ENCODE measurements at regions not wholly inside any gene's neighbourhood (a gene's known extent, or its start where the extent isn't known, plus 50 kb on each side); places are given as distances from the start of the nearest gene placed in this dataset.

DNA sequence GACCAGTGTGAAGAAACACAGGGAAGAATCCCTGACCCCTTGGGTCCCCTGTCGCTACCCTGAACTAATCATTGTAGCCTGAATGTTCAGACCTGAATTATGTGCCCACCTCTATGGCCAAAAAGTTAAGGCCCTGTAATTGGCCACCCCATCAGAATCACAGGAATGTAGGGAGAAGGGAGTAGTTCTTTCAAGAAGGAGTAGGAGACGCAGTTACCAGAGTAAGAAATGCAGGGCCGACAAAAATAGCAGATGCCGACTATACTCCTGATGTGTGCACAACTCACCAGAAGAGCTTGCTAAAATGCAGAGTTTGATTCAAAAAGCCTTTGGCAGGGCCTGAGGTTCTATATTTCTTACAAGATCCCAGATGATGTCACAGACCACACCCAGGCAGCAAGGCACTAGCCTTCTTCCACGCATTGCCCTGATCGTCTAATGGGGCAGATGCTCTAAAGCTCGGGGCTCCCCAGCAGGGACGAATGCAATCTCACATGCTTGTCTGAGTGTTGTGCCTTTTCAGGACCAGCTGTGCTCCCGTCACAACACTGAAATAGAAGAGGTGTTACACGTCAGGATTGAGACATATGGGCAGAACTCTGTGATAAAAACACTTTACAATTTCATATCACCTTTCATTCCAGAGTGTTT is 161.0 kb upstream of the FAM241A start:
- intact Hi-C loops (cut with DNase I), result no loop called here
- no peaks in the 10 kb centered on the region for H3K36me3 ChIP-seq
- no peaks in the 10 kb centered on the region for H3K4me1 ChIP-seq
- DNase-seq (ENCODE audit: low spot score in 2 of 2), result no peak
- TF ChIP-seq, protein P1, sequence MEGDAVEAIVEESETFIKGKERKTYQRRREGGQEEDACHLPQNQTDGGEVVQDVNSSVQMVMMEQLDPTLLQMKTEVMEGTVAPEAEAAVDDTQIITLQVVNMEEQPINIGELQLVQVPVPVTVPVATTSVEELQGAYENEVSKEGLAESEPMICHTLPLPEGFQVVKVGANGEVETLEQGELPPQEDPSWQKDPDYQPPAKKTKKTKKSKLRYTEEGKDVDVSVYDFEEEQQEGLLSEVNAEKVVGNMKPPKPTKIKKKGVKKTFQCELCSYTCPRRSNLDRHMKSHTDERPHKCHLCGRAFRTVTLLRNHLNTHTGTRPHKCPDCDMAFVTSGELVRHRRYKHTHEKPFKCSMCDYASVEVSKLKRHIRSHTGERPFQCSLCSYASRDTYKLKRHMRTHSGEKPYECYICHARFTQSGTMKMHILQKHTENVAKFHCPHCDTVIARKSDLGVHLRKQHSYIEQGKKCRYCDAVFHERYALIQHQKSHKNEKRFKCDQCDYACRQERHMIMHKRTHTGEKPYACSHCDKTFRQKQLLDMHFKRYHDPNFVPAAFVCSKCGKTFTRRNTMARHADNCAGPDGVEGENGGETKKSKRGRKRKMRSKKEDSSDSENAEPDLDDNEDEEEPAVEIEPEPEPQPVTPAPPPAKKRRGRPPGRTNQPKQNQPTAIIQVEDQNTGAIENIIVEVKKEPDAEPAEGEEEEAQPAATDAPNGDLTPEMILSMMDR (IDR thresholded peaks at IDR 0.05), result no peak
- H3K27ac ChIP-seq, result no peak overlapping the region
- no peaks in the 10 kb centered on the region for H3K27me3 ChIP-seq
- no peaks in the 10 kb centered on the region for H3K9me3 ChIP-seq
- H3K4me3 ChIP-seq, result no peak overlapping the region

DNA sequence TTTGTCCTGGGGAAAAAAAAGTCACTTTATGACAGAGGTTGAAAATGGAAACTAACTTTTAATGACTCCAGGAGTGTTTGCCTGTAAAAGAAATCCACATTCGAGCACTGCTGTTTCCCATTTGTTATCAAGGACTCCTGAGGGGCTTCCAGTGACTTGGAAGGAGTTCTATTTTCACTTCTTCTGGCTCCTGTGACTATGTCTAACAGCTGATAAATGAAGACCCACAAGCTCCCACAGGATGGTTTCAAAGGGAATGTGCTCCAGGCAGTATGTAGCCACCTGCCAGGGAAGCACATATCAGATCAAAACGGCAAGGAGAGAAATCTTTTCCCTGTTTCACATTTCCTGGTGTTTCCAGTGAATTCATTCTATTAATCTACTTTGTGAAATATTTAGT is 159.8 kb upstream of the FAM241A start:
- H3K27ac ChIP-seq, result no peak overlapping the region
- TF ChIP-seq, protein P1 (IDR thresholded peaks at IDR 0.05), result no peak

DNA sequence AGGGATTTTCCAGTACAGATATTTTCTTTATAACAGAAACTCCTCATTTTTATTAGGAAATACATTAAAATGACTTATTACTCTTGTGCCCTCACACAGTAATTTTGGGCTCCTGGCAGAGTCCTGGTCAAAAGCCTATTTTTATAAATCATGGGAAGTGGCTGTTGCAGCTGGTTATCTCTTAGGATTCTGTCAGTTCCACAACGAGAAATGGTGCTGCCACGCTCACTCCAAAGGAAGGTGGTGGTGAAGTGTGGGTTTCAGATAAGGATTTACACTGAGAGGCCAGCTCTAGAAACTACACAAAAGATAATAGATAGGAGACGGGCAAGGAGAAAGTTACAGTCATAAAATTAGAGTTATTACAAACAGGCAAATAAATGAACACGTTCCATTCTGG is 159.2 kb upstream of the FAM241A start:
- no peaks in the 10 kb centered on the region for H3K36me3 ChIP-seq
- no peak overlapping the region for H3K27ac ChIP-seq
- H3K4me1 ChIP-seq, result no peaks in the 10 kb centered on the region
- no peaks in the 10 kb centered on the region for H3K27me3 ChIP-seq
- no peak overlapping the region for H3K4me3 ChIP-seq
- TF ChIP-seq, protein P1 (IDR thresholded peaks at IDR 0.05), result no peak
- H3K9me3 ChIP-seq, result no peaks in the 10 kb centered on the region
- intact Hi-C loops (cut with DNase I), result no loop called here
- no peak for DNase-seq (ENCODE audit: low spot score in 2 of 2)

More for the DNA sequence above, 159.8 kb upstream of the FAM241A start:
- H3K9me3 ChIP-seq, result no peaks in the 10 kb centered on the region
- H3K4me1 ChIP-seq, result no peaks in the 10 kb centered on the region
- H3K36me3 ChIP-seq, result no peaks in the 10 kb centered on the region
- no peak for DNase-seq (ENCODE audit: low spot score in 2 of 2)
- H3K27me3 ChIP-seq, result no peaks in the 10 kb centered on the region
- no peak overlapping the region for H3K4me3 ChIP-seq
- intact Hi-C loops (cut with DNase I), result no loop called here

DNA sequence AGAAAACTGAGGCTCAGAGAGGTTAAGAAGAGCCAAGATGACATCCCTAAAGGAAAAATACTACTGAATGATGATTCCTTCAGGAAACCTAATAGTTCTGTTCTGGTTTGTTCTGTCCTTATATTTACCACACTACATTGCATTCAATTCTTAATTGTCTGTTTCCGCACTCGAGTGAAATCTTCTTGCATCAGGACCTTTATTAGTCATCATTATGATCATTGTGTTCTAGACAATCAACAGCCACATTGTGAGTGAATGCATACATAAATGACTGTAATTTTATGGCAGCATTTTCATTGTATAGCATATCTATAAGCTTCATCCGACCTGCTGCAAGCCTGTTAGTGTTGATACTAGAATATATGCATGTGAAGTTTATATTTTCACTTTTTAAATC is 156.7 kb upstream of the FAM241A start:
- H3K9me3 ChIP-seq, result no peaks in the 10 kb centered on the region
- H3K27me3 ChIP-seq, result no peaks in the 10 kb centered on the region
- intact Hi-C loops (cut with DNase I), result no loop called here
- TF ChIP-seq, protein P1 (IDR thresholded peaks at IDR 0.05), result no peak
- DNase-seq (ENCODE audit: low spot score in 2 of 2), result no peak
- no peak overlapping the region for H3K4me3 ChIP-seq
- H3K36me3 ChIP-seq, result no peaks in the 10 kb centered on the region
- H3K4me1 ChIP-seq, result no peaks in the 10 kb centered on the region
- no peak overlapping the region for H3K27ac ChIP-seq

DNA sequence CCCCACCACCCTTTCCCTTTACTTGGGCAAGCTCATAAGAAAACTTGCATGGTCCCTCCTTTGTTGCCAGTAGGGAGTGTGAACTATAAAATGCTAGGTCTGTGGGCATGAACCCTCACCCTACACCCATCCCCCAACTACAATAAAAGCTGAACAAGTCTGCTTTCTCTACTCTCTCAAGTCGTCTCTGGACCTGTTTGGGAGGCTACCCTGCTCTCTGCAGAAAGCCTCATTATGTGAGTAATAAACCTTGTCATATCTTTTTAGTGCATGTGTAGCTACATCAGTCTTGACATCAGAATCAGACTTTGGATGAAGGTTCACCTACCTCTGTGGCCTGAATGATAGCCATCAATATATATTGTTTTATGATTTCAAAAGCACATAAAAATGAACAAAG is 155.4 kb upstream of the FAM241A start:
- no peak for DNase-seq (ENCODE audit: low spot score in 2 of 2)
- Histone ChIP-seq H3K27ac (no peak overlapping the region), H3K4me3 (no peak overlapping the region), H3K4me1 (no peaks in the 10 kb centered on the region), H3K9me3 (no peaks in the 10 kb centered on the region), H3K36me3 (no peaks in the 10 kb centered on the region), H3K27me3 (no peaks in the 10 kb centered on the region)
- TF ChIP-seq, protein P1 (IDR thresholded peaks at IDR 0.05), result no peak
- intact Hi-C loops (cut with DNase I), result no loop called here

DNA sequence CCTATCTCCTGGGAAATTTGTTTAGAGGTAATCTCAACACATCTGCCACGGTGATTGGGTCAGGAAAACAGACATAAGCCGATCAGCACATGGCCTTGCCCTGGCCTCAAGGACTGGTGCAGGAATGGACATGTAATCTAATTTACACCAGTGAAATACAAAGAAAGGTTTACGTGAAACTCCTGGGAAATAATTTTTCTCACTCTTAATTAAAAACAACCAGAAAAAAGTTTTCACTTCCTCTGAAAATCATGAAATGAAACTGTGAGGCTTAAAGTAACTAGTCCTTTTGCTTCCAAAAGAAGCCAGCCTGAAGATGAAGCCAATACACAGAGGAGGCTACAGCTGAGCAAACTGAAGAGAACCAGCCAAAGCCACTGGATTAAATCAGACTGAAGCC is 154.1 kb upstream of the FAM241A start:
- no peak for DNase-seq (ENCODE audit: low spot score in 2 of 2)

More for the DNA sequence above, 154.1 kb upstream of the FAM241A start:
- TF ChIP-seq, protein P1 (IDR thresholded peaks at IDR 0.05), result no peak
- Histone ChIP-seq H3K27ac (no peak overlapping the region), H3K4me3 (no peak overlapping the region), H3K36me3 (no peaks in the 10 kb centered on the region), H3K27me3 (no peaks in the 10 kb centered on the region), H3K4me1 (no peaks in the 10 kb centered on the region), H3K9me3 (no peaks in the 10 kb centered on the region)
- intact Hi-C loops (cut with DNase I), result no loop called here
